Epithelial cell of proximal tubule (primary cell): ENCODE measurements at regions not wholly inside any gene's neighbourhood (a gene's known extent, or its start where the extent isn't known, plus 50 kb on each side); places are given as distances from the start of the nearest gene placed in this dataset.
"Not testable (repeated sequence)": the region's sequence is repeated elsewhere in the genome, so short reads cannot be mapped to it uniquely, and the experiment has no call there.

Experiments used
- DNase-seq: peaks from one replicate; pipeline ENCODE4 v3.0.0-alpha.2; 2011; ENCODE audit warnings: low read depth
- H3K4me3 ChIP-seq: 2 replicates; pipeline ENCODE4 v1.5.1; 2011; ENCODE audit warnings: low read depth, mild to moderate bottlenecking, low read length
- CTCF ChIP-seq: conservative IDR thresholded peaks from 2 replicates; pipeline ENCODE4 v1.5.1; 2012; ENCODE audit warnings: low read depth, mild to moderate bottlenecking, low read length

- no peak for TF ChIP-seq CTCF
- no peak overlapping the region for H3K4me3 ChIP-seq
- no peak for DNase-seq
Observed at GRCh38 chr18:76618721-76619120, 123.7 kb upstream of the ZNF516 start.

GRCh38 chr18:76616373-76616772, 121.3 kb upstream of the ZNF516 start:
- no peak for DNase-seq
- no peak for TF ChIP-seq CTCF
- no peak overlapping the region for H3K4me3 ChIP-seq

DNA sequence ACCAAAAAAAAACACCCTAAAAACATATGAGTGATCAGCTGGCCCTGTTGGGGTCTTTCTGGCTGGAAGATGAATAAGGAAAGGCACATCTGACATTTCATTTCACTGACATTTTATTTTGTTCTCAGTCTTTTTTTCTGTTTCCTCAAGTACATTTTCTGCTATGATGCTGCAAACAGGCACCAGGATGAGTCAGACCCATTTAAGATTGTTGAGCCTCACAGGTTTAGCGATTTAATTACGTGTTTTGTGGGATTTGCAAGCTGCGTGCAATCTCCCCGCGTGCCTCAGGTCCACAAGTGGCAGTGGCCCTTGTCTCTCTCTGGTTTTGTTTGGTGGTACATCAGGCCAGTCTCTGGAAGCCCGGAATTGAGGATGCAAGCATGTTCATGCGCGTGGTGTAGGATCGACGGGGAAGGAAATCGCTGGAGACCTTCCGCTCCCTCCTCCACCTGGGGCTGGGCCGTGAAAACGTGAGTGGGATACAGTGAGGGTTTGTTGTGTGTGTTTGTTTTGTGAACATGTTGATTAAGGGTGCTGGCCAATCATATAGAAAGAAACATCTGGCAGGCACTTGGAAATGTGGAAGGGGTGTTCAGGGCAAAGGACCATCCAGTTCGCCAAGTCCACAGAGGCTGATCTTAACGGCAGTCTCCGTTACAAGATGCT, 120.2 kb upstream of the ZNF516 start:
- H3K4me3 ChIP-seq = no peak overlapping the region
- no peak for DNase-seq
- no peak for TF ChIP-seq CTCF

GRCh38 chr18:76613755-76614120, 118.7 kb upstream of the ZNF516 start:
- no peak for DNase-seq
- H3K4me3 ChIP-seq = no peak overlapping the region
- no peak for TF ChIP-seq CTCF

DNA sequence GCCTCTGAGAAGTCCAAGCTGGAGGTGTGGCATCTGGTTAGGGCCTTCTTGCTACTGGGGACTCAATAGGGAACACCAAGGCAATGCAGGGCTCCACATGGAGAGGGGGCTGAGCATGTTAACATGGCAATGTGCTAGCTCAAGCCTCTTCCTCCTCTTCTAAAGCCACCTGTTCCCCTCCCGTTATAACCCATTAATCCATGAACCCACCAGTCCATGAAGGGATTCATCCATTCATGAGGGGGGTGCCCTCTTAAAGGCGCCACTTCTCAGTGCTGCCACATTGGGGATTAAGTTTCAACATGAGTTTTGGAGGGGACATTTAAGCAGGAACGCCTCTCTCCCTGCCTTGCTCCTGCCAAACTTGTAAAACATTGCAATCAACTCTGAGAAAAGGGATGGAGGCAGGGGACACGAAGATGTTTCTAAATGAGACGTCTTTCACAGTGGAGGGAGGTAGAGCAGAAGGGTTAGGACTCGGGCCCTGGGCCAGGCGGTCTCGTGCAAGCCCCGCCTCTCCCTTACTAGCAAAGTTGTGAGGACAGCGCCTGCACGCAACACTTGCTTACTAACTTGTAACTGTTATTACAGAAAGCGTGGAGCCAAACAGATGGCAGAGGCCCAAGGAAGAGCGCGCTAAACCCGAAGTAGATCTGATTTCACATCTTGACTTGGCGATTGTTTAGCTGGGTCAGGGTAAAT, 118.2 kb upstream of the ZNF516 start:
- DNase-seq = no peak
- H3K4me3 ChIP-seq = no peak overlapping the region
- no peak for TF ChIP-seq CTCF

- not testable (repeated sequence) for H3K4me3 ChIP-seq, DNase-seq
Observed at GRCh38 chr18:76611750-76612045, 116.7 kb upstream of the ZNF516 start.

DNA sequence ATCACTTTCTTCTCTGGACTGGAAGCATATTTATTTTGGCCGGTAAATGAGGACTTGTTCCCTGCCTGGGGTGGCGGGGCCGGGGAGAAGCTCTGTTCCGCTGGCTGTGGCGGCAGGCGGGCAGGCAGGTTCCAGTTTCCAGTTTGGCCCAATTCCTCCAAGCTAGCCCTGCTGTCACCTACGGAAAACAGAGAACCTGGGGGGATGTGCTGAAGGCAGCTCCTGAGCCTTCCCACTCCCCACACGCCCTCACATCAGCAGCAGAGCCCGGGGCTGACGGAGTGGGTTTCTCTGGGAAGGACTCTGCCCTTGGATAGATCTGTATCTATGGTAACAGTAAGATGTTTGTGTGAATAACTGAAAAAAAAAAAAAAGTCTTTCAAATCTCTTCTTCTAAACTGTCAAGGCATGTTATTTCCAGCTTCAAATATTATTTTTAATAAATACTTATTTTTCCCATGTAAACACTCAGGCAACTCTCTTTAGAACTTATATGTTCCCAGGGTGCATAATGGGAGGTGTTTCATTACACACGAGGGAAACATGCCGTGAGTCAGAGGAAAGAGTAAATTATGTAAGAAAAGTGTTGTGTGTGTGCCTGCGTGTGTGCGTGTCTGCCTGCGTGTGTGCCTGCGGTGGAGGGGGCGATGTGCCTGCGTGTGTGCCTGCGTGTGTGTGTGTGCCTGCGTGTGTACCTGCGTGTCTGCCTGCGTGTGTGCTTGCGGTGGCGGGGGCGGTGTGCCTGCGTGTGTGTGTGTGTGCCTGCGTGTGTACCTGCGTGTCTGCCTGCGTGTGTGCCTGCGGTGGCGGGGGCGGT, 116.1 kb upstream of the ZNF516 start:
- no peak for TF ChIP-seq CTCF

More for the DNA sequence above, 116.1 kb upstream of the ZNF516 start:
- H3K4me3 ChIP-seq = peak overlapping the region; percentile 44
- no peak for DNase-seq
